ENCODE measurements at regions not wholly inside any gene's neighbourhood (a gene's known extent, or its start where the extent isn't known, plus 50 kb on each side); places are given as distances from the start of the nearest gene placed in this dataset.

DNA sequence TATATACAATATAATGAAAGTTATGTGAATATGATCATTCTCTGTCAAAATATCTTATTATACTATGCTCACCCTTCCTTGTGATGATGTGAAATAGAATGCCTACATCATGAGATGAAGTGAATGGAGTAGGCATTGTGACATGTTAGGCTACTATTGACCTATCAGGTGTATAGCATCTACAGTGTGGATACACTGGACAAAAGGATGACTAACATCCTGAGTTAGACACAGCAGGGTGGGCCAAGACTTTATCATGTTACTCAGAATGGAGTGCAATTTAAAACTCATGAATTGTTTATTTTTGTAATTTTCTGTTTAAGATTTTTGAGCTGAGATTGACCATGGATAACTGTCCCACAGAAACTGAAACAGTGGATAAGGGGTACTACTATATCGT, 53.4 kb upstream of the NAV3 start:
- TF ChIP-seq GATA3 (IDR thresholded peaks at IDR 0.05; ENCODE audit: low read depth, low read length) (no peak), GATA2 (IDR thresholded peaks at IDR 0.05; ENCODE audit: low read depth, low read length) (no peak)

DNA sequence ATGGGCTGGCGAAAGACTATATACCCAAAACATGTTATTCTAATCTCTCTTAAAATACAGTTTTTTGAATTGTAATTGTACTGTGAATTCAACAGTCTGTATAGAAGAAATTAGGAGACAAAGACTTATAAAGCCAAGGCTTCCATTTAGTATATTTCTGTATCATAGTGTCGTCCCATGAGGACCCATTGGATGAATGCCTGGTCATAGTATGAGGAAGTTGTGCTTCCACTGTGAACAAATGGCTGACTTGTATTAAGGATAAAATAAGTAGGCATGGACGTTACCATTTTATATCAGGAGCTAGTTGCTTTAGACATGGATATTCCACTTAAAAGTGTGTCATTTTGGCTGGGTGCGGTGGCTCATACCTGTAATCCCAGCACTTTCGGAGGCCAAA, 55.9 kb upstream of the NAV3 start:
- TF ChIP-seq GATA3 (IDR thresholded peaks at IDR 0.05; ENCODE audit: low read depth, low read length), result no peak
- TF ChIP-seq GATA2 (IDR thresholded peaks at IDR 0.05; ENCODE audit: low read depth, low read length), result no peak

DNA sequence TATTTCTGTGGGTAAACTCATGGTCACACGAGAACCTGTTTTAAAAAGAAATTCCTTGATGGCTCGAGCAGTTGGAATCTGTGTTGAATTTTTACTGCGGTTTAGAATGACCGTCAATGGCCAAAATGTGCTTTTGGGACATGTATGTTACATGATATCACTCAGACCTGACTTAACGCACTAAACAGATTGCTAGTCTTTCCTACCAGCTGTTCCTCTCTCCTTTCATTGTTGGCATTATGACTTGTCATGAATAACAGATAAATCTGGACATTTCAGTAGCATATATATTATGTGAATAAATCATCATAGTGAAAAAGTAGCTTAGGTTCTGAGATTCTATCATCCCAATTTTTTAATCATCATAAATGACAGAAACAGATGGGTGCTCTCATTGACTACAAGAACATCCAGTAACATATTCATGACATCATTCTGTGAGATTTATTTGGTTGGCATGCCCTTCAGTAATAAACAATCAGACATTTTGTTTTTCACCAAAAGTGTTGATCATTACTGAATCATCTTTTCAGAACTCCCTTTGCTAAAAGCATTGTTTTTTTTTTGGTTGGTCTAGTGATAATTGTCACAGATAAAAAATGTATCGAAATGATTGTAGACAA, 57.9 kb upstream of the NAV3 start:
- no peak for TF ChIP-seq GATA2 (IDR thresholded peaks at IDR 0.05; ENCODE audit: low read depth, low read length)
- no peak for TF ChIP-seq GATA3 (IDR thresholded peaks at IDR 0.05; ENCODE audit: low read depth, low read length)

DNA sequence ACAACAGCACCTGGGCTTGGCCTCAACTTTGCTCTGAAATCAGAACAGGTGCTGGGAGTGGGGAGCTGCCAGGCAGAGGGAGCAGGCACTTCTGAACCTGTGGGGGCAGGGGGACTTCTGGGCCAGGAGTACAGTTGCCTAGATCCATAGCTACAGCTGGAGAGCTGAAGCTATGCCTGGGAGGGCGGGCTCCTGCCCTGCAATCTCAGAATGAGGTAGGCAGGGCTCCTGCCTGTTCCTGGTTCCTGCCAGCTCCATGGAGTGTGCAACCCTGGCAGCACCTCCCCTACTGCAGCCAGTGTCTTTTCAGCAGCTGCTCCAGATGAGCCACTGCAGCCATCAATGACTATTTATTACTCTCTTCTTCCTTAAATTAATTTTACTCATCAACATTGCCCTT, 62.1 kb upstream of the NAV3 start:
- TF ChIP-seq GATA3 (IDR thresholded peaks at IDR 0.05; ENCODE audit: low read depth, low read length) (no peak), GATA2 (IDR thresholded peaks at IDR 0.05; ENCODE audit: low read depth, low read length) (no peak)

DNA sequence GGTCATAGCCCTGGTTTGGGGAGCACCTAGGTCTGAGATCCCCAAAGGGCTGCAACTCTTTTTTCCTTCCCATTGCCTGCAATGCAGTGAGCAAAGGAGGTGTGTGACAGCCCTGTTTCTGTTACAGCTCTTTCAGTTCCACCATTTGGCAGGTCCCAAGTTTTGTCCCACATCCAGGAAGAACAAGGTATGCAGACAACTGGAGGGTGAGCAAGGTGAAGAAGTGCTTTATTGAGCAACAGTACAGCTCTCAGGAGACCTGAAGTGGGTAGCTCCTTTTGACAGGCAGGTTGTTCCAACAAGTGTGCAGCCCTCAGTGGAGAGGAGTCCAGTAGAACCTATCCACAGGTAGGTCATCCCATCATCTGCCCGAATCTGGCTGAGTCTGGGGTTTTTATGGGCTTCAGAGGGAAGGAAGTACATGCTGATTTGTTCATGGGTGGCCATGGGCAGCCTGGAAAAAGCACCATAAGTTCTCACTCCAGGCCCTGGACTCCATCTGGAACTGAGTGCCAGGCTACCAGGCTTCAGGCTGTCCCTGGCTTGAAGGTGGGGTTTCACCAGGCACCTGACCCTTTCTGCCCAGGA, 62.8 kb upstream of the NAV3 start:
- TF ChIP-seq GATA3 (IDR thresholded peaks at IDR 0.05; ENCODE audit: low read depth, low read length) (no peak), GATA2 (IDR thresholded peaks at IDR 0.05; ENCODE audit: low read depth, low read length) (no peak)

DNA sequence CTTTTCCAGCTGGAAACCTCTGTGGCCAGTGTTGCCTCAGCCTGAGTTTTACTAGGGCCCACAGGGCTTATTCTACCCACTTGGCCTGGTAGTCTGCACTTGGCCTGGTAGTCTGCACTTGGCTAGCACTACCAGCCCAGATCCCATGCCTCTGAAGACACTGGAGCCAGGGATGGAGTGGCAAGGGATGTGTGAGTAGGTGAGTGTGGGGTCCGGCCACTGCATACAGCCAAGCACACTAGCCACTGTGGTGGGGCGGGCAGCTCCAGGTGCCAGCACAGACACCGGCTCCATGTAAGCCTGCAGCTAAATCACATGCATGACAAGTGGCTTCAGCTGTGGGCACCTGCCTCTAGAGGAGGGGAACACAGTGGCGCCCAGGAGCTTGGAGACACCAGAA, 63.4 kb upstream of the NAV3 start:
- TF ChIP-seq GATA3 (IDR thresholded peaks at IDR 0.05; ENCODE audit: low read depth, low read length), result no peak
- no peak for TF ChIP-seq GATA2 (IDR thresholded peaks at IDR 0.05; ENCODE audit: low read depth, low read length)

DNA sequence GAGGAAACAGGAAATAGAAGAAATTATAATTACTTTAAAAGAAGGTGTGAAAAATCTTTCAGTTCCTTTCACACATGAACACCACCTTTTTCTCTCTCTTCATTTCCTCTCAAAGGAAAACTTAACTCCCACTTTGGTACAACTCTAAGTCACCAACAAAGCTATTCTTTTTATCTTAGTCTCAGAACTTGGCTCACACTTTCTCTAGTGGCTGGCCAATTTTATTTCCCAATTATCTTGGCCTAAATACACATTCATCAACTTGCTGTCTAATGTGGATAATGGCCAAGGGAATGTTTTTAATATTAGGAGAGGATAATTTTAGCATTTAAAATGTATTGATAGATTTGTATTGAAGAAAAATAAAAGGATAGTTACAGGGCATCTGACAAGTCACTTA, 64.5 kb upstream of the NAV3 start:
- no peak for TF ChIP-seq GATA2 (IDR thresholded peaks at IDR 0.05; ENCODE audit: low read depth, low read length)
- no peak for TF ChIP-seq GATA3 (IDR thresholded peaks at IDR 0.05; ENCODE audit: low read depth, low read length)

DNA sequence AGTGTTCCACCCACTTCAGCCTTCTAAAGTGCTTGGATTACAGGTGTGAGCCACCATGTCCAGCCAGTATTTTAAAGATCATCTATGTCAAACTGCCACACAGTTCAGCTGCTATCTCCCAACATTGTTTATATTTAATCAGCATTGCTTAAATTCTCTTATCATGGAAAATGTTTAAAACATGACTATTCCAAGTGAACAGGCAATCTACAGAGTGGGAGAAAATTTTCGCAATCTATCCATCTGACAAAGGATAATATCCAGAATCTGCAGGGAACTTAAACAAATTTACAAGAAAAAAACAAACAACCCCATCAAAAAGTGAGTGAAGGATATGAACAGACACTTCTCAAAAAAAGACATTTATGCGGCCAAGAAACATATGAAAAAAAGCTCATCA, 69.4 kb upstream of the NAV3 start:
- TF ChIP-seq GATA3 (IDR thresholded peaks at IDR 0.05; ENCODE audit: low read depth, low read length) (no peak), GATA2 (IDR thresholded peaks at IDR 0.05; ENCODE audit: low read depth, low read length) (no peak)

DNA sequence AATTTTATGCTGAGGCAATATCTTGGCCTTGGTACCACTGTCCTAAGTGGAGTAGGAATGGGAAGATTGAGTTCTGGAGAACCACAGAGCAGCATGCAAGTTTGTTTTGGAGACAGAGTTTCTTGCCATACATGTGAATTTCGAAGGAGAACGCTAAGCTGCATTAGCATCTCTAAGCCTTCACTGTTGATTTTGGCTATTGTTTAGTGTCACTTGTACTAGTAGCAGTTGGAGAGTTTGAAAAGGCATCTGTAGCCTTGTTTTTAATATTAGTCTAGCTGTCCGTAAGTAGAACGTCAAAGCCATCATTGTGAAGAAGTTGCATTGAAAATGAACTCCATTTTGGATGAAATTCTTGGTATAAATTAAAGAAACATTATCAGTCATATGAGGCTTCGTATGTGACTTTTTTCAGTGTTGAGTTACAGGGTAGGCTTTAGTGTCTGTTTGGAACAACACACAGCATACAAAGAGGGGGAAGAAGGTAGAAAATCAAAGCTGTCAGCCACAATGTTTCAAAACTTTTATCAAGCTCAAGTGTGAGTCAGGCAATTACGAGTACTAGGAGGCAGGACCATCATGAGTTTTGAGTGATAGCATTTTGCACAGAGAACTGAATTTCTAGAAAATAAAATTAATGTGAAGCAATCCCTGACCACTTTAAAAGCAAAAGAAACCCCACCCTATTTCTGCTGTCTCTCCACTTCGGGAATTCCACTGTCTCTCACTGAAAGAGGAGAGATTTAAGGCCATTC, 70.2 kb upstream of the NAV3 start:
- no peak for TF ChIP-seq GATA3 (IDR thresholded peaks at IDR 0.05; ENCODE audit: low read depth, low read length)
- no peak for TF ChIP-seq GATA2 (IDR thresholded peaks at IDR 0.05; ENCODE audit: low read depth, low read length)

DNA sequence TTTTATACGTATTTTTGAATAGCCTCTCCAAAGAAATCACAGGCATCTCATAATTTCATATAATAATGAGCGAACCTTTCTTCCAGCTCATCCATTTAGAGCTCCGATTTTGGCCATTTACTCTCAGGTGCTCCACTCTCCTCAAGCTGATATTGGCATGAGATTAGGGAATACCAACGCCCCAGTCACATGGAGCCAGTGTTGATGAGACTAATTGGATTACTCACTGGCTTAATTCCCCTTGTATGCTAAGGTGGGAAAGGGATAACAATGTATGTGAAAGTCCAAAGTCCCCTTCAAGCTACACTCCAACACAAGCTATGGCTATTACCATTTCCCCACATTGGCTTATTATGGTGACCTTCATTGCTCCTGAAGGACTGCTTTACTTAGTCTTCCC, 76.6 kb upstream of the NAV3 start:
- no peak for TF ChIP-seq GATA2 (IDR thresholded peaks at IDR 0.05; ENCODE audit: low read depth, low read length)
- no peak for TF ChIP-seq GATA3 (IDR thresholded peaks at IDR 0.05; ENCODE audit: low read depth, low read length)

DNA sequence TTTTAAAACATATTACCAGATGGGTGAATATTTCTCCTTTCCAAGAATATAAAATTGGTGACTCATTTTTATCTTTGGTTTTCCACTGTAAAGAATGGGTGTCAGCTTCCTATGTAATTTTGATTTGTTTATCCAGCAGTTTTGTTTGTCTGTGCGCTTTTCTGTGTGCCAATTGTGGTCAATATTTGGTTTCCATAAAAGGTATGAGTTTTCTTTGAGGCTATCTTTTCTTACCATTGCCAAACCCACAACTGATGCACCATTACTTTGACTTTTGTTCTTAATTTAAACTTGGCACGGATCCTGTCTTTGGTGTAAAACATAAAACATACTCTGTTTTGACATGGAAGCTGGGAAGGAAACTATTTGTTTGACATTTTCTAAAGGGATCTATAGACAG, 78.8 kb upstream of the NAV3 start:
- TF ChIP-seq GATA3 (IDR thresholded peaks at IDR 0.05; ENCODE audit: low read depth, low read length) (no peak), GATA2 (IDR thresholded peaks at IDR 0.05; ENCODE audit: low read depth, low read length) (no peak)

DNA sequence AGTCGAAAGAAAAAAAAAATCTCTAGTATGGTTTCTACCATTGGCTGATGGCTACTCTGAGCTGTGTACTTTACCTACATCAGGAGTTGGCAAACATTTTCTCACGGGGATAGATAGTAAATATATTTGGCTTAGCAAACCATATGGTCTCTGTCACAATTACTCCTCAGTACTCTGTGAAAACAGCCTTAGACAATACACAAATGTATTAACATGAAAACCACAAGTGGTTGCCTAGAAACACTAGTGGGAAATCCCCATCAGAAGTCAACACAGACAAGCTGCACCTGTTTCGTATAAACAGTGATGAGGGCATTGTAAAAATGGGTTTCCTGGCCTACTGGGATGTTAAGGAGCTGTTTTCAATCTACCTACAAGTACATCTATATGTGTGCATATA, 84.6 kb upstream of the NAV3 start:
- no peak for TF ChIP-seq GATA3 (IDR thresholded peaks at IDR 0.05; ENCODE audit: low read depth, low read length)
- TF ChIP-seq GATA2 (IDR thresholded peaks at IDR 0.05; ENCODE audit: low read depth, low read length), result no peak

DNA sequence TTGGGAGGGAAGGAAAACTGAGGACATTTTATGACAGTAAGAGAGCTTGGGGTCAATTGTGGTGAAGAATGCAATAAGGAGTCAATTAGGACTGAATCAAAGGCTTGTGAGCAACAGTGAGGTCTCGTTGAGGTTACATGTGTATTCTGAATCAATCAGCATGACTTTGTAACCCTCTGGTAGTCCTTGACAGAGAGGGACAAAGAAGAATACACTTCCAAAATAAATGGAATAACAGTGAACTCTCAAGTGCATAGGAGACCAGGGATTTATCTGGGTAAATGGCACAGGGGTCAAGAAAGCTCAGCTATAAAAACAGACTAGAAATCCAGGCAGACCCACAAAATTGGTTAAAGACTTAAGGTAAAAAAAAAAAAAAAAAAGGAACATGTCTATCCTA, 85.1 kb upstream of the NAV3 start:
- TF ChIP-seq GATA3 (IDR thresholded peaks at IDR 0.05; ENCODE audit: low read depth, low read length) (no peak), GATA2 (IDR thresholded peaks at IDR 0.05; ENCODE audit: low read depth, low read length) (no peak)

DNA sequence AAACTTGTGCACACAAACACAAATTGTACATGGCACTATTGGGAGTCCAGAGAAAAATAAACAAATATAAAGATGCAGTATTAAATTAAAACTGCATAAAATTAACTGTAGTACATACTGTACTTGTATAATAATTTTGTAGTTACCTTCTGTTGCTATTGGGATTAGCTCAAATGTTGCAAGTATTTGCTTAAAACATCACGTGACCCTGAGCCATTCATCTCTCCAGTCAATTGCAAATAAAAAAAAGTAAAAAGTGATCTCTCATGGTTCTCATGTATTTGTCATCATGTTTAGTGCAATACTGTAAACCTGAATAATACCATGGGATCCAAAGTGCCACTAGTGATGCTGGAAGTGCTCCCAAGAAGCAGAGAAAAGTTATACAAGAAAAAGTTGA, 88.1 kb upstream of the NAV3 start:
- TF ChIP-seq GATA2 (IDR thresholded peaks at IDR 0.05; ENCODE audit: low read depth, low read length) (no peak), GATA3 (IDR thresholded peaks at IDR 0.05; ENCODE audit: low read depth, low read length) (no peak)

DNA sequence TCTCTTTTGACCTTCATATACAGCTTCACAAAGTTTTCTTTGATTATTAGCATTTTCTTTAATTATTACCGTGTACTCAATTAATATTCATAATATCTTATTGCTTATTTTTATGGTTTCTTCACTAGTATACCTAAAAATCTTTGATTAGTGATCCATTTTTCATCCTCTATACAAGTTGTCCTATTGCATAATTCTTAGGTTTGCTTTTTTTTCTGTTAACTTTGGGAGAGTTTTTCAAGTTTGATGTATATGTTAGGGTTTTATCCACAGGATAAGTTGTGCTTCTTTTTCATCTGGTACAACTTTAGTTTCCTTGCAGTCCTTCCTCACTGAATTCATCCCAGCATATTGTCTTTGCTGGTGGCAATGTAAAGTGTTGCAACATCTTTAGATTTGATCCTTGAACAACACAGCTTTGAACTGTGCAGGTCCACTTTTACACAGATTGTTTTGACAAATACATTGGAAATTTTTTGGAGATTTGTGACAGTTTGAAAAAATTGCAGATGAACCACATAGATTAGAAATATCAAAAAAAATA, 88.6 kb upstream of the NAV3 start:
- TF ChIP-seq GATA2 (IDR thresholded peaks at IDR 0.05; ENCODE audit: low read depth, low read length) (no peak), GATA3 (IDR thresholded peaks at IDR 0.05; ENCODE audit: low read depth, low read length) (no peak)

Measured in SH-SY5Y (cell line).